ENCODE measurements at regions not wholly inside any gene's neighbourhood (a gene's known extent, or its start where the extent isn't known, plus 50 kb on each side); places are given as distances from the start of the nearest gene placed in this dataset.

DNA sequence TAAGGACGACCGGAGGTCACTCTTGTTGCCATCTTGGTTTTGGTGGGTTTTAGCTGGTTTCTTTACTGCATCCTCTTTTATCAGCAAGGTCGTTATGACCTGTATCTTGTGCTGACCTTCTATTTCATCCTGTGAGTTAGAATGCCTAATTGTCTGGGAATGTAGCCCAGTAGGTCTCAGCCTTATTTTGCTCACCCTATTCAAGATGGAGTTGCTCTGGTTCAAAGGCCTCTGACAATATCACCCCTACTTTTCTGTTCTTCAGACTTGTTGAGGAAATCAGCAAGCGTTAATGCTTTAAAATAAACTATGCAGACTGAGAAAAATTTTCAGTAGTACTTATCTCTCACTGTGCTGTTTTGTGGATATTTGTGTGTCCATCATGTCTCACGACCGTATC lies 92.6 kb downstream of the MTRR start:
- TF ChIP-seq ZNF274 (IDR thresholded peaks at IDR 0.05; ENCODE audit: low read depth, low read length): no peak
- TF ChIP-seq ZFX (IDR thresholded peaks at IDR 0.05): no peak
- TF ChIP-seq, protein P1, sequence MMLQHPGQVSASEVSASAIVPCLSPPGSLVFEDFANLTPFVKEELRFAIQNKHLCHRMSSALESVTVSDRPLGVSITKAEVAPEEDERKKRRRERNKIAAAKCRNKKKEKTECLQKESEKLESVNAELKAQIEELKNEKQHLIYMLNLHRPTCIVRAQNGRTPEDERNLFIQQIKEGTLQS (IDR thresholded peaks at IDR 0.05): no peak
- TF ChIP-seq ELF1 (IDR thresholded peaks at IDR 0.05; ENCODE audit: borderline replicate concordance, low read depth): no peak
- no peak for TF ChIP-seq RAD21 (IDR thresholded peaks at IDR 0.05; ENCODE audit: low read depth)
- no peak for TF ChIP-seq SRF (IDR thresholded peaks at IDR 0.05; ENCODE audit: low read depth)
- TF ChIP-seq, protein P2, sequence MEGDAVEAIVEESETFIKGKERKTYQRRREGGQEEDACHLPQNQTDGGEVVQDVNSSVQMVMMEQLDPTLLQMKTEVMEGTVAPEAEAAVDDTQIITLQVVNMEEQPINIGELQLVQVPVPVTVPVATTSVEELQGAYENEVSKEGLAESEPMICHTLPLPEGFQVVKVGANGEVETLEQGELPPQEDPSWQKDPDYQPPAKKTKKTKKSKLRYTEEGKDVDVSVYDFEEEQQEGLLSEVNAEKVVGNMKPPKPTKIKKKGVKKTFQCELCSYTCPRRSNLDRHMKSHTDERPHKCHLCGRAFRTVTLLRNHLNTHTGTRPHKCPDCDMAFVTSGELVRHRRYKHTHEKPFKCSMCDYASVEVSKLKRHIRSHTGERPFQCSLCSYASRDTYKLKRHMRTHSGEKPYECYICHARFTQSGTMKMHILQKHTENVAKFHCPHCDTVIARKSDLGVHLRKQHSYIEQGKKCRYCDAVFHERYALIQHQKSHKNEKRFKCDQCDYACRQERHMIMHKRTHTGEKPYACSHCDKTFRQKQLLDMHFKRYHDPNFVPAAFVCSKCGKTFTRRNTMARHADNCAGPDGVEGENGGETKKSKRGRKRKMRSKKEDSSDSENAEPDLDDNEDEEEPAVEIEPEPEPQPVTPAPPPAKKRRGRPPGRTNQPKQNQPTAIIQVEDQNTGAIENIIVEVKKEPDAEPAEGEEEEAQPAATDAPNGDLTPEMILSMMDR (IDR thresholded peaks at IDR 0.05 in 2 of 3, conservative IDR thresholded peaks at IDR 0.05 in 1 of 3; ENCODE audit: borderline replicate concordance in 1 of 3, insufficient read depth in 1 of 3, low read depth in 2 of 3, low read length in 2 of 3): no peak
- no peak for TF ChIP-seq CEBPB (IDR thresholded peaks at IDR 0.05; ENCODE audit: low read depth)
- no peak for TF ChIP-seq FOSL1 (IDR thresholded peaks at IDR 0.05; ENCODE audit: low read depth)
- no peak for TF ChIP-seq CBX3 (IDR thresholded peaks at IDR 0.05; ENCODE audit: low read depth)
- TF ChIP-seq YY1 (IDR thresholded peaks at IDR 0.05; ENCODE audit: extremely low read depth, insufficient replicate concordance, low read depth, low read length): no peak
- TF ChIP-seq POLR2AphosphoS5 (IDR thresholded peaks at IDR 0.05; ENCODE audit: low read depth, low read length): no peak
- no peak for TF ChIP-seq EGR1 (IDR thresholded peaks at IDR 0.05; ENCODE audit: low read depth)
- TF ChIP-seq ZBTB33 (IDR thresholded peaks at IDR 0.05; ENCODE audit: extremely low read depth, insufficient replicate concordance, low read length): no peak
- no peak for TF ChIP-seq SIN3A (IDR thresholded peaks at IDR 0.05; ENCODE audit: low read depth)
- no peak for TF ChIP-seq JUND (IDR thresholded peaks at IDR 0.05)
- TF ChIP-seq POLR2A (IDR thresholded peaks at IDR 0.05; ENCODE audit: borderline replicate concordance, extremely low read depth, insufficient read depth, insufficient read length): no peak
- no peak for DNase-seq (ENCODE audit: low read depth, low spot score)
- H3K27me3 ChIP-seq (ENCODE audit: insufficient read depth, low read length): no peaks in the 10 kb centered on the region
- H3K36me3 ChIP-seq (ENCODE audit: control insufficient read depth in 1 of 2, insufficient read depth in 2 of 2, low read length in 2 of 2): no peaks in the 10 kb centered on the region
- ChIA-PET POLR2A (no interaction called here), RAD21 (ENCODE audit: low non-redundant PET in 1 of 2, low total read pairs in 2 of 2, uncharacterized antibody in 2 of 2, unreplicated experiment in 2 of 2) (no interaction called here), CTCF (no interaction called here)
- H3K9me2 ChIP-seq (ENCODE audit: insufficient read depth): no peaks in the 10 kb centered on the region
- H3K9ac ChIP-seq (ENCODE audit: low read length): no peak overlapping the region
- no peaks in the 10 kb centered on the region for H4K20me1 ChIP-seq (ENCODE audit: insufficient read depth)
- H3K9me3 ChIP-seq (ENCODE audit: control insufficient read depth in 1 of 2, insufficient read depth in 1 of 2, low read depth in 1 of 2, low read length in 2 of 2): no peaks in the 10 kb centered on the region
- ATAC-seq: no peak
- H3K4me1 ChIP-seq (ENCODE audit: control insufficient read depth in 1 of 2, insufficient read depth in 2 of 2, low read length in 2 of 2): no peaks in the 10 kb centered on the region
- intact Hi-C loops (cut with micrococcal nuclease): no loop called here
- H2AFZ ChIP-seq (ENCODE audit: low read depth, low read length, poor library complexity, severe bottlenecking): no peak overlapping the region
- H3K4me3 ChIP-seq (replicated peaks in 1 of 2; ENCODE audit: low read depth in 1 of 2, low read length in 2 of 2): no peak overlapping the region
- no peak overlapping the region for H3K4me2 ChIP-seq (ENCODE audit: low read length)
- no peak overlapping the region for H3K27ac ChIP-seq (ENCODE audit: low read depth, low read length)
- BruUV-seq (replicated peaks): no TSS peak
- H3K79me2 ChIP-seq (ENCODE audit: insufficient read depth, low read length): no peaks in the 10 kb centered on the region
